Left hindlimb (tissue), 1 donor: ENCODE measurements at regions not wholly inside any gene's neighbourhood (a gene's known extent, or its start where the extent isn't known, plus 50 kb on each side); places are given as distances from the start of the nearest gene placed in this dataset.
"Not testable (repeated sequence)": the region's sequence is repeated elsewhere in the genome, so short reads cannot be mapped to it uniquely, and the experiment has no call there.

Source experiments
- DNase-seq: peaks from one replicate; pipeline ENCODE4 v3.0.0-alpha.2; 2018

GRCh38 chr4:19486400-19486799 is 765.3 kb upstream of the SLIT2 start:
- DNase-seq = no peak

- no peak for DNase-seq
Observed at GRCh38 chr4:19478791-19479190, 772.9 kb upstream of the SLIT2 start.

- no peak for DNase-seq
Observed at GRCh38 chr4:19473569-19473968, 778.1 kb upstream of the SLIT2 start.

- no peak for DNase-seq
Observed at GRCh38 chr4:19472666-19473065, 779.0 kb upstream of the SLIT2 start.

GRCh38 chr4:19470001-19470400 is 781.7 kb upstream of the SLIT2 start:
- not testable (repeated sequence) for DNase-seq

GRCh38 chr4:19462117-19462516 is 789.6 kb upstream of the SLIT2 start:
- no peak for DNase-seq

GRCh38 chr4:19455850-19456602 is 795.7 kb upstream of the SLIT2 start:
- no peak for DNase-seq

- DNase-seq = no peak
Observed at GRCh38 chr4:19455196-19455595, 796.5 kb upstream of the SLIT2 start.

- no peak for DNase-seq
Observed at GRCh38 chr4:19438233-19438632, 813.5 kb upstream of the SLIT2 start.

GRCh38 chr4:19437008-19437407 is 814.7 kb upstream of the SLIT2 start:
- DNase-seq = no peak

GRCh38 chr4:19429684-19430083 is 822.0 kb upstream of the SLIT2 start:
- no peak for DNase-seq

- DNase-seq = no peak
Observed at GRCh38 chr4:19425146-19425545, 826.6 kb upstream of the SLIT2 start.

- DNase-seq = no peak
Observed at GRCh38 chr4:19417256-19417655, 834.4 kb upstream of the SLIT2 start.

GRCh38 chr4:19416146-19416545 is 835.6 kb upstream of the SLIT2 start:
- no peak for DNase-seq

GRCh38 chr4:19408490-19408889 is 843.2 kb upstream of the SLIT2 start:
- DNase-seq = no peak

GRCh38 chr4:19406789-19407188 is 844.9 kb upstream of the SLIT2 start:
- no peak for DNase-seq

- no peak for DNase-seq
Observed at GRCh38 chr4:19403786-19404370, 847.8 kb upstream of the SLIT2 start.

- DNase-seq = no peak
Observed at GRCh38 chr4:19402581-19403065, 849.1 kb upstream of the SLIT2 start.

- DNase-seq = no peak
Observed at GRCh38 chr4:19401301-19402080, 850.2 kb upstream of the SLIT2 start.

GRCh38 chr4:19400820-19401219 is 850.9 kb upstream of the SLIT2 start:
- DNase-seq = no peak

GRCh38 chr4:19399001-19399400 is 852.7 kb upstream of the SLIT2 start:
- no peak for DNase-seq

GRCh38 chr4:19386786-19387185 is 864.9 kb upstream of the SLIT2 start:
- no peak for DNase-seq

GRCh38 chr4:19382993-19383756 is 868.5 kb upstream of the SLIT2 start:
- DNase-seq = no peak
